GM18498 (cell line): ENCODE measurements at regions not wholly inside any gene's neighbourhood (a gene's known extent, or its start where the extent isn't known, plus 50 kb on each side); places are given as distances from the start of the nearest gene placed in this dataset.
"Not testable (repeated sequence)": the region's sequence is repeated elsewhere in the genome, so short reads cannot be mapped to it uniquely, and the experiment has no call there.

ENCODE experiments used
- ATAC-seq: cut with Tn5 transposase; IDR thresholded peaks from one replicate; pipeline ENCODE4 v1.9.1; 2021; ENCODE audit warnings: mild to moderate bottlenecking, moderate library complexity; ENCODE audit not compliant: unreplicated experiment

- ATAC-seq = no peak
Measured at GRCh38 chr3:163504974-163505373, 1573.3 kb downstream of the SI start.

- not testable (repeated sequence) for ATAC-seq
Measured at GRCh38 chr3:163499736-163500219, 1578.5 kb downstream of the SI start.

- not testable (repeated sequence) for ATAC-seq
Measured at GRCh38 chr3:163498842-163499735, 1579.2 kb downstream of the SI start.

GRCh38 chr3:163491714-163492113 is 1586.6 kb downstream of the SI start:
- ATAC-seq = no peak

DNA sequence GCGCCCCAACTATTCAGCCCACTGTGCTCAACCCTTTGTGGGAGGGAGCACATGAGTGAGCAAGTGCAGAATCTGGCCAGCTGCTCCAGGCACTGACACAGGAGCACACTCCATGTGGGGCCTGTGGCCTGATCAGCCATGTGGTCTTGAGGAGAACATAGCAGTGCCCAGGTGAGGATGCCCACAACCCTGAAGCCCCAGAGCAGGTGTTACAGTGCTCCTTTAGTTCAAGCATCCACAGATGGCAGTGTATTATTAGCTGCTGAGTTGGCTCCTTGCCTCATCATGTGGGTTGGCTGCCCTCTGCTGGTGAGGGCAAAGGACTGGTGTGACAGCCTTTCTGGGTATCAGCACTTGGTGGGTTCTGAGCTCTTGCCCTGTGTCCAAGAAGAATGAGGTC is 1588.2 kb downstream of the SI start:
- peak; percentile 65 for ATAC-seq

DNA sequence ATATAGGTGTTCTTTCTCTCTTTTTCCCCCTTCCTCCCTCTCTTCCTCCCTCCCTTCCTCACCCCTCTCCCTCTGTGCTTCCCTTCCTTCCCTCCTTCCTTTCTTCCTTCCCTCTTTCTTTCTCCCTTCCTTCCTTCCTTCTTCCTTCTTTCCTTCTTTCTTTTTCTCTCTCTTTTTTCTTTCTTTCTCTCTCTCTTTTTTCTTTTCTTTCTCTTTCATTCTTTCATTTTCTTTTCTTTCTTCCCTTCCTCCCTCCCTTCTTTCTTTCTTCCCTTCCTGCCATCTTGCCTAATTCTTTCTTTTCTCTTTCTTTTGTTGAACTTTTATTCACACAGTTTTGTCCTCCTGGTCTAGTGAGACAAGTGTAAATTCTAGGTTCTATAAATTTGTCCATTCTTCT is 1595.6 kb downstream of the SI start:
- no peak for ATAC-seq

DNA sequence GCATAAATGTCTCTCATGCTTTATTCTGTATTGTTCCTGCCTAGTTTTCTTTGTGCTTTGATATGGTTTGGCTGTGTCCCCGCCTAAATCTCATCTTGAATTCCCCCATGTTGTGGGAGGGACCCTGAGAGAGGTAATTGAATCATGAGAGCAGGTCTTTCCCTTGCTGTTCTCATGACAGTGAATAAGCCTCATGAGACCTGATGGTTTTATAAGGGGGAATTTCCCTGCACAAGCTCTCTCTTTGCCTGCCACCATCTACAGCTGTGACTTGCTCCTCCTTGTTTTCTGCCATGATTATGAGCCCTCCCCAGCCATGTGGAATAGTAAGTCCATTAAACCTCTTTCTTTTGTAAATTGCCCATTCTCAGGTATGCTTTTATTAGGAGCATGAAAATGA is 1596.6 kb downstream of the SI start:
- no peak for ATAC-seq

GRCh38 chr3:163476179-163476578 is 1602.1 kb downstream of the SI start:
- no peak for ATAC-seq

- ATAC-seq = no peak
Measured at GRCh38 chr3:163474766-163475165, 1603.5 kb downstream of the SI start.

DNA sequence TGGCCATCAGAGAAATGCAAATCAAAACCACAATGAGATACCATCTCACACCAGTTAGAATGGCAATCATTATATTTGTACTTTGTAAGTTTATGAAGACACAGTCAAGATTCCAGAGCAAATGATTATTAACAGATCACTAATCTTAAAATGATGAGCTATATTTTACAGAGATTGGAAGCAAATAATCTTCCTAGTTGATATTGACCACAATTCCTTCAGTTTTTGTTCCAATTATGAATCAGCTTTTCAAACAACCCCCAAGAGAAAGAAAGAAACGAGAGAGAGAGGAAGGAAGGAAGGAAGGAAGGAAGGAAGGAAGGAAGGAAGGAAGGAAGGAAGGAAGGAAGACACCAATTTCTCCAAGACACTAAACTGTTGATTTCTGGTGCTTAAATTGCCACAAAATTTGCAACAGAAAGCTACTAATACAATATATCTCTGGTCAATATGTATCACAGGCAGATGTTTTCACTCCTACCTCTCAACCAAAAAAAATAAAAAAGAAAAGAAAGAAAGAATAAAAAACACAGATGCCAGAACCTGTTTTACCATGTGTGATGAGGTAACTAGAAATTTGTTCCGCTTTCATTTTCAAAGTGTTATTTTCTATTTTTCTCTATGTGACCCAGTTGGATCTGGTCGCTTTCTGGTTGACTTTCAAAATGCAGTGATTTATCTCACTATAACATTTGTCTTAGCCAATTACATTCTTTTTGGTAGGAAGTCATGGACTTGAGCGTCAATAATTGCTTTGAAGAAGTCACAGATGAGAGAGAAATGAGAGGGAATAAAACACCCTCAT is 1609.6 kb downstream of the SI start:
- no peak for ATAC-seq

DNA sequence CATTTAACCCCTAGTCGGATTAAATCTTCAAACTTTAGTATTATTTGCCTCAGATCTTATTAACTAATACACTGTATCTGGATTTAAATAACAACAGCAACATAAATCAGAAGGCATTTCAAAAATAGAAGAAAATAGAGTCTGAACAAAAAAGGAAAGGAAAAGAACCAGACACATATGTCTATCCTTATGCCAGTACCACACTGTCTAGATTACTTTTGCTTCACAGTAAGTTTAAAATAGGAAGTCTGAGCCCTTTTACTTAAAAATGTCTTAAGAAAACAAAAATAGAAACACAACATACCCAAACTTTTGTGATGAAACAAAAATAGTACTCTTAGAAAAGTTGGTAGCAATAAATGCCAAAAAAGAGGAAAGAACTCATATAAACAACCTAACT is 1615.8 kb downstream of the SI start:
- ATAC-seq = no peak

DNA sequence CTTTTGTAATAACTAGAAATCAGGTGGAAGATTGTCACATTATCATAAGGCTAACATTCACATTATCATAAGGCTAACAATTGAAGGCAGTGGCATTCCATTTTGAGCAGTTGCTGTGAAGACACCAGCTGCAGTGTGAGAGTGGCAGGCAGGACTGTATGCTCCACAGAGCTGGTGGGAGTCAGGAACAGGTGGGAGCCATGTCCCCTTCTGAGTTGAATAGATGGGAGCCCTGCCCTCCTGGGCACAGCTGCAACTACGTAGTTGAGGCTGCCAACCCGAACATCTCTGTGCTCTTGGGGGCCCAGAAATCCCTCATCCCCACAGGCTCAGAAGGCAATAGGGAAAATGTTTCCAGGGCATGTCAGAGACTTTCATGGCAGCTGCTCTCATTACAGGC is 1627.6 kb downstream of the SI start:
- no peak for ATAC-seq

- no peak for ATAC-seq
Measured at GRCh38 chr3:163438760-163439159, 1639.5 kb downstream of the SI start.

GRCh38 chr3:163422671-163423070 is 1655.6 kb downstream of the SI start:
- no peak for ATAC-seq

DNA sequence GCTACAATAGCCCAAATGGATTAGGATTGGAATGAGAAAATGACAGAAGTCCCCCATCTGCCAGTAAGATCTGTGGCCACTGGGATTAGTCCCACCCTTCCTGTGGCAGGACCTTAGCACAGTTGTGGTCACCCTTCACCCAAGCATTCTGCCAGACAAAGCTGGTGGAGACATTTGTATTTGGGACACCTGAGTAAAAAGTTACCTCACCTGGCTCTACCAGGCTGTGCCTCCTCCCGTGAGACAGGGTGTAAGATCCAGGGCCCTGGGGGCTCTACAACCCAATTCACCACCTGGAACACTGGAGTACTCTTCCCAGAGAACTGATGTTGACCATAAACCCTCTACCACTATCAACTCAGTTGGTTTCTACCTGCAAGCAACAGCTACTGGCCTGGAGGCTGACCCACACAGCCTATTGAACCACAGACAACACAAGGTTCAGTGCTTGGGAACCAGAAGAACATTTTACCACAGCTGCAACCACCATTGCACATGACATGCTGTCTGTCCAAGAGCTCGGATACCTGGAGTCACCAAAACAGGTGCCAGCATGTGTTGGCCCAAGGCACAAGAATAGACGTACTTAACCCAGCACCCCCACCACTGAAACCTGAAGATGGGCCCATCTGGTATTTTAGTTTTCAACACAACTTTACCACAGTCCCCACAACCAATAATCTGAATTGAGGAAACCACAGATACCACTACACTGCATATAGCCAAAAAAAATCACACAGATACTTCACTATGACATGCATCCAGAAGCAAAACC is 1686.7 kb downstream of the SI start:
- no peak for ATAC-seq

DNA sequence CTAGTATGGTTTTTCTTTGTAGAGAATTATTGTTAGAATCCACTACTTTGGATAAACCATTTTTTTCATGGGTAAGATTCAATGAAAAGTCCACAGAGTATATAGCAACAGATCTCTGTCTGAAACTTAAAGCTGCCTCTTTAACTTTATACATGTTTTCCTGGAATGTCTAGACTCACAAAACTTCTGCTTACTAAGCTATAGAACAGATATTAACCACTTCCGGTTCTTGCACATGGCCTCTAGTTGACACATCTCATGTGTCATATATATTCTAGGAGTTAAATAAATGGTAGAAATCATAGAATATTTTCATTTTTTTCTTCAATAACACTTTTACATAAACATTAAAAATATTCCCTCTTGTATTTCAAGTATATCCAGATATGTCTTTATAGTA is 1693.9 kb downstream of the SI start:
- ATAC-seq = no peak

DNA sequence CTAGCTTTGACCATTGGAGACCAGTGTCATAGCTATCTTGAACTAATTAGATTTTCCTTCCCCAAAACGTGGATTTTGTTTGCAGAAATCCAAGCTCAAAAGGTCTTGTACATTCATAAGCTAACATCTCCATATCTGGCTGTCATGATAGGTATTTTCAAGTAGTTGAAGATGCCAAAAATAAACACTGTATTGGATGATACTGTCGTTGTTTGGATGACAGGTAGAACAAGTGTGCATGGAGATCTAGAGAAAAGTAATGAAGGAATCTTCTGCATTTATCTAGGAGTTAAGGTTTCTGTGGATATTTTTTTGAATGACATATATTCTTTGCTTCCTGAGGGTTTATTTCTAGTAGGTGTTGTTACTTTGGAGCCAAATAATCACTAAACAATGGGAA is 1696.1 kb downstream of the SI start:
- no peak for ATAC-seq

DNA sequence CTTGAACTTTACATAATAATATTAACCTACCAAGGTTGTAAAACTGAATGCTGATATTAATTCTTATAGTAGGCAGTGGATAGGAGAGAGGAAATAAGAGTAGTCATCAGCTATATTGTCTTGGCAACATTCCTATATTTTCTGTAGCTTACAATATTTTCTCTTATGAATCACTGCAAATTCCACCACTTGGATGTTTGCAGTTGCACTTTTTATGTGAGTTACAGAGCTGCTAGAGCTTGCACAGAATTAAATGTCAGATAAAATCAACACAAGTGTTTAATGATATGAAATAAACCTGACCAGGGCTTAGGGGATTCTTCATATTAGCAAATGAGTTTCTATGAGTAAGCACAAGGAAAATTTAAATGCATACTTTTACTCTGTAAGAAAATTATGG is 1710.1 kb downstream of the SI start:
- no peak for ATAC-seq

- no peak for ATAC-seq
Measured at GRCh38 chr3:163364717-163365116, 1713.6 kb downstream of the SI start.

- no peak for ATAC-seq
Measured at GRCh38 chr3:163362151-163362550, 1716.1 kb downstream of the SI start.

GRCh38 chr3:163361357-163361878 is 1716.9 kb downstream of the SI start:
- not testable (repeated sequence) for ATAC-seq
